GM10248 (cell line): ENCODE measurements at regions not wholly inside any gene's neighbourhood (a gene's known extent, or its start where the extent isn't known, plus 50 kb on each side); places are given as distances from the start of the nearest gene placed in this dataset.

Experiments
- CTCF ChIA-PET: fragments of 300-600 bp; sonication (Branson Sonifier 250); formaldehyde crosslinking; extraction: SDS; loops from one replicate; lab custom pipeline; 2021; ENCODE audit warnings: antibody characterized with exemption; lab: Yijun Ruan, JAX
- POLR2A ChIA-PET: fragments of 350-650 bp; sonication (Branson Sonifier 250); formaldehyde crosslinking; extraction: SDS; loops from one replicate; lab custom pipeline; 2020; ENCODE audit warnings: antibody characterized with exemption; lab: Yijun Ruan, JAX
- DNase-seq: peaks from one replicate; pipeline ENCODE4 v3.0.0; 2012; ENCODE audit errors: extremely low spot score
- CTCF ChIP-seq: IDR thresholded peaks from 2 replicates; pipeline ENCODE4 v1.5.1; 2012; ENCODE audit warnings: mild to moderate bottlenecking, low read depth; ENCODE audit errors: extremely low read depth, missing control alignments, control extremely low read depth

DNA sequence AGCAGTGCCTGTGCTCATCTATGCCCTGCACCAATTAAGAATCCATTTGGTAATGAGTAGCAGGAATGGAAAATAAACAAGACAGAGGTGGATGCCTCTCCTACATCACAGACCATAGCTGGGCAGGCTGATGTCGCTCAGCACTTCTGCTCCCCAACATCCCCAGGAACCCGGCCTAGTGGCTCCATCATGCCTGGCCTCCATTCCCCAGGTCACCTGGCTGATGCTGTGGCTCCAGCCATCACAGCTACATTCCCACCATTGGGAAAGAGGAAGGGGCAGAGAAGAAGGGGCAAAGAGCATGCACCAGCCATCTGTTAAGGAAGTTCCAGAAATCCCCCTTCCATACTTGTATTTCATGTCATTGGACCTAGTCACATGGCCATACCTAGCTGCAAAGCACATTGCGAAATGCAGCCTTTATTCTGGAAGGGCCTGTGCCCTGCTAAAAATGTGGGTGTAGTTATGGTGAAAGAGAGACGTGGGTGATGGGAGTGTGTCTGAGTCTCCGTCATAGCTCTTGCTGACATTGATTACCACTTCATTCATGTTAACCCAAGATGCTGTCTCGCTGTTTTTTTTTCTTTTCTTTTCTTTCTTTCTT is 86.1 kb upstream of the ADAMTS2 start:
- ChIA-PET CTCF (no interaction called here), POLR2A (no interaction called here)
- no peak for DNase-seq
- TF ChIP-seq CTCF, result no peak

- CTCF ChIA-PET, result no interaction called here
- POLR2A ChIA-PET, result no interaction called here
- TF ChIP-seq CTCF, result no peak
These were observed 85.2 kb upstream of the ADAMTS2 start for GRCh38 chr5:179430193-179431175.

GRCh38 chr5:179427676-179428056 is 82.4 kb upstream of the ADAMTS2 start:
- ChIA-PET CTCF (no interaction called here), POLR2A (no interaction called here)
- TF ChIP-seq CTCF, result no peak
- no peak for DNase-seq

More at GRCh38 chr5:179430193-179431175, 85.2 kb upstream of the ADAMTS2 start:
- DNase-seq, result no peak

DNA sequence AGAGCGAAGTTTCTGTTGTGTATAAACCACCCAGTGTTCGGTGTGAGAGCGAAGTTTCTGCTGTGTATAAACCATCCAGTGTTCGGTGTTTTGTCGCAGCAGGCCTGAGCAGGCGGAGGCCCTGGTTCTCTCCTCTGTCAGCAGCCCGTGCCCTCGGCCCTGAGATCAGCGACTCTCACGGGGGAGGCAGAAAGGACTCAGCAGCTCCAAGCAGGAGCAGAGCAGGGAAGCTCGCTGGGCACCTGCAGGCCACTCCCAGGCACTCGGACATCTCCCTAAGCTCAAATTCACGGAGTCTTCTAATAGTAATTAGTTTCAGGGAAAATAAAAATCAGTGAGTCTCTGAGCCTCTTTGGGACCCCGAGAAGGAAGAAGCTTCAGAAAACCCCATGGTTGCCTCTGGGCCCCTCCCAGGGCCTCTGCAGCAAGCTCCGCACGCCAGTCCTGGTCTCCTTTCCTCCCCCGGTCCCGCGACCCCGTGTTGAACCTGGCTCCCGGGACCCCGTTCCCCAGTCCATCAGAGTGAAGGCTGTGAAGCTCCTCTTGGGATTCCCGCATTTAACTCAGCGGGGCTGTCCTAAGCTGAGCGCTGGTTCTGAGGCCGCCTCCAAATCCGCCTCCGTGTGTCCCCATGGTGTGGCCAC is 81.9 kb upstream of the ADAMTS2 start:
- ChIA-PET POLR2A (no interaction called here), CTCF (no interaction called here)
- no peak for DNase-seq
- no peak for TF ChIP-seq CTCF

DNA sequence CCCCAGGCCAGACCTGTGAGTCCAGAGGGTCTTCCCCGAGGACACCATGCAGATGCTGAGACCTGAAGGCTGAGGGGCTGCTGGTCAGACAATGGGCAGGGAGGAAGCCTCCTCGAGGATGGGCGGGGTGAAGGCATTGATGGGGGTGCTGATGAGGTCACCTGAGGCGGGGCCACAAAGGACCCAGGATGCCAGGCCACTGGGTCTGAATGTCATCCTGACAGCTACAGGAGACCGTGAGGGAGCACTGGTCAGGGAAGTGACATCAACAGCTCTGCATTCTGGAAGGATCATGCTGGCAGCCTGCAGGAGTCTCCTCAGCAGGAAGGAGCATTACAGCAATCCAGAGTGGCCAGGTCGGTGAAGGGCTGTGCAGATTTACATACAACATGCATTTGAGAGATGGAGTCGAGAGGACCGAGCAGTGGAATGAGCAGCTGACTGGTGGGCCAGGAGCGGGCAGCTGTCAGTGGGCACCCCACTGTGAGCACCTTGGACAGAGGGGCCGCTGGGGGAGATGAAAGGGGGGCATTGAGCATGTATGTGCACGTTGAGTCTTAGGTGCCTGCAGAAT is 77.7 kb upstream of the ADAMTS2 start:
- CTCF ChIA-PET, result no interaction called here
- POLR2A ChIA-PET, result no interaction called here
- TF ChIP-seq CTCF, result no peak
- no peak for DNase-seq

GRCh38 chr5:179422213-179422855 is 77.1 kb upstream of the ADAMTS2 start:
- no peak for TF ChIP-seq CTCF
- CTCF ChIA-PET, result no interaction called here
- no peak for DNase-seq
- POLR2A ChIA-PET, result no interaction called here
